ENCODE measurements at regions not wholly inside any gene's neighbourhood (a gene's known extent, or its start where the extent isn't known, plus 50 kb on each side); places are given as distances from the start of the nearest gene placed in this dataset.

DNA sequence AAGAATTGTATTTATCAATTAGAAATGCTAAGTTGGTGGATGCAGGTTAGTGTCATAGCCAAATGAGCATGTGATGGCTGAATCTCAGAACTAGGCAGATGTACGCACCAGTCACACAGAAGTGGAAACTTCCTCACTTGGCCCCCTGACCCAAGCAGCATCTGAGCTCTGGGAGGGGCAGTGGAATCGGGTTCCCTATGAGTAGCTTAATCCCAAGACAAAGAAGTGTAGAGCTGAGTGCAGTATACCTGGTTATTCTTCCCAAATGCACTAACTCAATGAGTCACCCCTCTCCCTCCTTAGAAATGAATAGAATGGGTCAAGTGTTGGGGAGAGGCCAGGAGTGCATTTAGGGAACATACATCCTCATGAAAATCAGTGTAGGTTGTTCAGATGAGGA is 224.6 kb downstream of the FAT3 start:
- H3K4me1 ChIP-seq = no peaks in the 10 kb centered on the region
- in situ Hi-C loops (cut with MboI; ENCODE audit: low pct_ligation_motif_present in 1 of 4, low pct_unique_long_range_greater_than_20kb in 1 of 4, low sequenced_read_pairs in 3 of 4) = no loop called here
- TF ChIP-seq POLR2A (IDR thresholded peaks at IDR 0.05) (no peak), EP300 (IDR thresholded peaks at IDR 0.05; ENCODE audit: low read depth) (no peak), POLR2AphosphoS5 (IDR thresholded peaks at IDR 0.05) (no peak)
- TF ChIP-seq, protein P1, sequence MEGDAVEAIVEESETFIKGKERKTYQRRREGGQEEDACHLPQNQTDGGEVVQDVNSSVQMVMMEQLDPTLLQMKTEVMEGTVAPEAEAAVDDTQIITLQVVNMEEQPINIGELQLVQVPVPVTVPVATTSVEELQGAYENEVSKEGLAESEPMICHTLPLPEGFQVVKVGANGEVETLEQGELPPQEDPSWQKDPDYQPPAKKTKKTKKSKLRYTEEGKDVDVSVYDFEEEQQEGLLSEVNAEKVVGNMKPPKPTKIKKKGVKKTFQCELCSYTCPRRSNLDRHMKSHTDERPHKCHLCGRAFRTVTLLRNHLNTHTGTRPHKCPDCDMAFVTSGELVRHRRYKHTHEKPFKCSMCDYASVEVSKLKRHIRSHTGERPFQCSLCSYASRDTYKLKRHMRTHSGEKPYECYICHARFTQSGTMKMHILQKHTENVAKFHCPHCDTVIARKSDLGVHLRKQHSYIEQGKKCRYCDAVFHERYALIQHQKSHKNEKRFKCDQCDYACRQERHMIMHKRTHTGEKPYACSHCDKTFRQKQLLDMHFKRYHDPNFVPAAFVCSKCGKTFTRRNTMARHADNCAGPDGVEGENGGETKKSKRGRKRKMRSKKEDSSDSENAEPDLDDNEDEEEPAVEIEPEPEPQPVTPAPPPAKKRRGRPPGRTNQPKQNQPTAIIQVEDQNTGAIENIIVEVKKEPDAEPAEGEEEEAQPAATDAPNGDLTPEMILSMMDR (IDR thresholded peaks at IDR 0.05) = no peak
- 93% methylated on average over 2 of the region's 2 CpGs; no CpG with 5 or more reads in 1 of the 2 donors for WGBS, 2 donors (ENCODE audit: low coverage in 1 of 2)
- intact Hi-C loops (cut with DNase I; ENCODE audit: low total_unique reads) = no loop called here
- DNase-seq = no peak
- no peaks in the 10 kb centered on the region for H3K36me3 ChIP-seq
- H3K9me3 ChIP-seq = no peaks in the 10 kb centered on the region
- no peak overlapping the region for H3K4me3 ChIP-seq
- H3K27me3 ChIP-seq = no peaks in the 10 kb centered on the region
- H3K27ac ChIP-seq = no peak overlapping the region

DNA sequence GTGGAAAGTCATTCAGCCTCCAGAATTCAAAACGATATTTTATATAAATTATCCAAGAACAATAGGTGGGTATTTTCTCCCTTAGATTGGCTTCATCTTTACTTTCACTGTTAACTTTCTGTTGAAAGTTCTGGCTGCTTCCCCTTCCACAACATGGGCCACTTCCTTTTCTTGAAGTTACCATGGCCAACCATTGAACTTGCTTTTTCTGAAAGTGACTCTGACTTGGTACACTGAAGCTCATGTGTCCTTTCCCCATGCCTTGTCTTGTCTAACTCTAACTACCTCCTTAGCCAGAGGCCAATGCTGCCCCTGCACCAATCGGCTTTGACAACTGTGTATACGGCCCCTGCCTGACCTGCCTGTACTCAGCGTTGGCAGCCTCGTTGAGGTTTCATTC is 225.2 kb downstream of the FAT3 start:
- WGBS, 2 donors (ENCODE audit: low coverage in 1 of 2) = 77 to 85% methylated on average over 5 of the region's 5 CpGs
- no peak for TF ChIP-seq EP300 (IDR thresholded peaks at IDR 0.05; ENCODE audit: low read depth)
- TF ChIP-seq, protein P1 (IDR thresholded peaks at IDR 0.05) = no peak
- no peak for TF ChIP-seq POLR2AphosphoS5 (IDR thresholded peaks at IDR 0.05)
- no peak for TF ChIP-seq POLR2A (IDR thresholded peaks at IDR 0.05)
- Histone ChIP-seq H3K27ac (no peak overlapping the region), H3K36me3 (no peaks in the 10 kb centered on the region), H3K27me3 (no peaks in the 10 kb centered on the region), H3K4me3 (no peak overlapping the region), H3K9me3 (no peaks in the 10 kb centered on the region), H3K4me1 (no peaks in the 10 kb centered on the region)
- DNase-seq = no peak
- intact Hi-C loops (cut with DNase I; ENCODE audit: low total_unique reads) = no loop called here
- in situ Hi-C loops (cut with MboI; ENCODE audit: low pct_ligation_motif_present in 1 of 4, low pct_unique_long_range_greater_than_20kb in 1 of 4, low sequenced_read_pairs in 3 of 4) = no loop called here

DNA sequence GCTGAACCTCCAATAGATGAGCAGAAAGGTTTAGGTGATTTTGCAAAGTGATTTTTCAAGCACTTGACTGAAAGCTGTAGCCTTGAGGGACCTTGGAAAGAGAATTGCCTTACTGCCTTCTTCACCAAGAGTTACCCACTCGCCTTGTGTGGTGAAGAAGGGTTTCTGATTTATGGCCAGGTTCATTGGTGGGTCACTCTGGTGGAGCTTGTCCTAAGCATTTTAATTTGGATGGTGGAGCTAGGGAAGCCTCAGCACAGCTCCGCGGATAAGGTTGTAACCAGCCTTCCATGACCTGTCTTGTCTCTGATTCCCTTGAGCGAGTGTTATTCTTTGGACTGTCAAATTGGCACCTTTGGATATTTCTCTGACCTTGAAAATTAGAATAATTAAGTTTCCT is 226.4 kb downstream of the FAT3 start:
- no peak overlapping the region for H3K27ac ChIP-seq
- intact Hi-C loops (cut with DNase I; ENCODE audit: low total_unique reads) = no loop called here
- H3K4me1 ChIP-seq = no peaks in the 10 kb centered on the region
- 91% methylated on average over 4 of the region's 4 CpGs; no CpG with 5 or more reads in 1 of the 2 donors for WGBS, 2 donors (ENCODE audit: low coverage in 1 of 2)
- H3K36me3 ChIP-seq = no peaks in the 10 kb centered on the region
- no peak for TF ChIP-seq POLR2AphosphoS5 (IDR thresholded peaks at IDR 0.05)
- no peak for TF ChIP-seq EP300 (IDR thresholded peaks at IDR 0.05; ENCODE audit: low read depth)
- TF ChIP-seq, protein P1 (IDR thresholded peaks at IDR 0.05) = no peak
- no peak for TF ChIP-seq POLR2A (IDR thresholded peaks at IDR 0.05)
- H3K9me3 ChIP-seq = no peaks in the 10 kb centered on the region
- DNase-seq = no peak
- in situ Hi-C loops (cut with MboI; ENCODE audit: low pct_ligation_motif_present in 1 of 4, low pct_unique_long_range_greater_than_20kb in 1 of 4, low sequenced_read_pairs in 3 of 4) = no loop called here
- no peak overlapping the region for H3K4me3 ChIP-seq
- no peaks in the 10 kb centered on the region for H3K27me3 ChIP-seq

DNA sequence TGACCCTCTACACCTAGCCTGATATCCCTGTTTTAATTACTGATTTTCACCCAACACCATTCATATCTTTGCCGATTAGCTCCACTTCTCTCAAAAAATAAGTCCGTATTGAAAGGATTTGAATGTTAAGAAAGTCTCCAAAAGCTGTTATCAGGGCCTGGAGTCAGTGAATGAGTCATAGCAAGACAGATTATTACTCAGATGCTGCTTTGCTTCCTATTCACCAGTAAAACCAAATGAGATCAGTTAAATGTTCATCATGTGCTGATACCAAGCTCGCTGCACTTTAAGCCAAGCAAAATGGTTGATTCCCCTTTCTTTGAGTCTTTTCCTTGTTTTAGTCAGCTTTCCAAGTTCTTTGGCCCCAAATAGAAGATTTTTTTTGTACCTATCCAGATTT is 228.4 kb downstream of the FAT3 start:
- in situ Hi-C loops (cut with MboI; ENCODE audit: low pct_ligation_motif_present in 1 of 4, low pct_unique_long_range_greater_than_20kb in 1 of 4, low sequenced_read_pairs in 3 of 4) = no loop called here
- H3K4me1 ChIP-seq = no peaks in the 10 kb centered on the region
- no peaks in the 10 kb centered on the region for H3K36me3 ChIP-seq
- no peak for TF ChIP-seq POLR2A (IDR thresholded peaks at IDR 0.05)
- no peak for TF ChIP-seq EP300 (IDR thresholded peaks at IDR 0.05; ENCODE audit: low read depth)
- TF ChIP-seq, protein P1 (IDR thresholded peaks at IDR 0.05) = no peak
- no peak for TF ChIP-seq POLR2AphosphoS5 (IDR thresholded peaks at IDR 0.05)
- H3K27me3 ChIP-seq = no peaks in the 10 kb centered on the region
- 85 to 88% methylated on average over 2 to 3 of the region's 3 CpGs for WGBS, 2 donors (ENCODE audit: low coverage in 1 of 2)
- H3K4me3 ChIP-seq = no peak overlapping the region
- H3K9me3 ChIP-seq = no peaks in the 10 kb centered on the region
- intact Hi-C loops (cut with DNase I; ENCODE audit: low total_unique reads) = no loop called here
- no peak overlapping the region for H3K27ac ChIP-seq
- DNase-seq = no peak

Measured in transverse colon (tissue), 4 donors.